ENCODE measurements at regions not wholly inside any gene's neighbourhood (a gene's known extent, or its start where the extent isn't known, plus 50 kb on each side); places are given as distances from the start of the nearest gene placed in this dataset.
"Not testable (repeated sequence)": the region's sequence is repeated elsewhere in the genome, so short reads cannot be mapped to it uniquely, and the experiment has no call there.

DNA sequence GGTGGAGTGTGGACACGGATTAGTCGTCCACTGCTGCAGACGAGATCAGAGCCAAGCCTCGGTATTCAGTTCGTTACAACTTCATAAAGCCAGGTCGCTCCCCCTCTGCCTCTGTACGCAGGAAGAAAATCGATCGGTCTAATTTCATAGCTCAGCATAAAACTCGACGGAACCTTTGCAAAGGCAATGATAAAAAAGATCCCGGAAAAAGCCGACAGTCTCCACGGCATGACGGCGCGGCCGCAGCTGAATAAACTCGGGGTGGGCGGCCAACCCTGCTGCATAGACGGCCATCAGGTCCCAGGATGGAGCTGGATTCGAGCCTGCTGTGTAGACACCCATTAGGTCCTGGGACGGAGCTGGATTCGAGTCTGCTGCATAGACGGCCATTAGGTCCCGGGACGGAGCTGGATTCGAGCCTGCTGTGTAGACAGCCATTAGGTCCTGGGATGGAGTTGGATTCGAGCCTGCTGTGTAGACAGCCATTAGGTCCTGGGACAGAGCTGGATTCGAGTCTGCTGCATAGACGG lies 113.8 kb upstream of the PPP2R3B start:
- DNase-seq (ENCODE audit: low spot score), result no peak

GRCh38 chrX:506341-506740 lies 119.6 kb upstream of the PPP2R3B start:
- DNase-seq (ENCODE audit: low spot score), result no peak

- DNase-seq (ENCODE audit: low spot score), result no peak
These were observed 121.5 kb upstream of the PPP2R3B start for GRCh38 chrX:508163-508562.

DNA sequence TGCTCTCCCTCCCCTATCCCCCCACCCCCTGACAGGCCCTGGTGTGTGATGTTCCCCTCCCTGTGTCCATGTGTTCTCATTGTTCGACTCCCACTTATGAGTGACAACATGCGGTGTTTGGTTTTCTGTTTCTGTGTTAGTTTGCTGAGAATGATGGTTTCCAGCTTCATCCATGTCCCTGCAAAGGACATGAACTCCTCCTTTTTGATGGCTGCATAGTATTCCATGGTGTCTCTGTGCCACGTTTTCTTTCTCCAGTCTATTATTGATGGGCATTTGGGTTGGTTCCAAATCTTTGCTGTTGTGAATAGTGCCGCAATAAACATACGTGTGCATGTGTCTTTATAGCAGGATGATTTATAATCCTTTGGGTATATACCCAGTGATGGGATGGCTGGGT lies 121.8 kb upstream of the SHOX start:
- not testable (repeated sequence) for DNase-seq (ENCODE audit: low spot score)

- DNase-seq (ENCODE audit: low spot score), result not testable (repeated sequence)
These were observed 119.5 kb upstream of the SHOX start for GRCh38 chrX:511089-511488.

- no peak for DNase-seq (ENCODE audit: low spot score)
These were observed 112.3 kb upstream of the SHOX start for GRCh38 chrX:518319-518718.

GRCh38 chrX:519741-520140 lies 110.8 kb upstream of the SHOX start:
- DNase-seq (ENCODE audit: low spot score), result no peak

DNA sequence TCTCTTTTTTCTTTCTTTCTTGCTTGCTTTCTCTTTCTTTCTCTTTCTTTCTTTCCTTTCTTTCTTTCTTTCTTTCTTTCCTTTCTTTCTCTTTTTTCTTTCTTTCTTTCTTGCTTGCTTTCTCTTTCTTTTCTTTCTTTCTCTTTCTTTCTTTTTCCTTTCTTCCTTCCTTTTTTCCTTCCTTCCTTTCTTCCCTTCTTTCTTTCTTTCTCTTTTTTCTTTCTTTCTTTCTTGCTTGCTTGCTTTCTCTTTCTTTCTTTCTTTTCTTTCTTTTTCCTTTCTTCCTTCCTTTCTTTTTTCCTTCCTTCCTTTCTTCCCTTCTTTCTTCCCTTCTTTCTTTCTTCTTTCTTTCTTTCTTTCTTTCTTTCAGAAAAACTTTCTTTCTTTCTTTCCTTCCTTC lies 108.1 kb upstream of the SHOX start:
- DNase-seq (ENCODE audit: low spot score), result no peak

GRCh38 chrX:525134-525533 lies 105.5 kb upstream of the SHOX start:
- DNase-seq (ENCODE audit: low spot score), result no peak

DNA sequence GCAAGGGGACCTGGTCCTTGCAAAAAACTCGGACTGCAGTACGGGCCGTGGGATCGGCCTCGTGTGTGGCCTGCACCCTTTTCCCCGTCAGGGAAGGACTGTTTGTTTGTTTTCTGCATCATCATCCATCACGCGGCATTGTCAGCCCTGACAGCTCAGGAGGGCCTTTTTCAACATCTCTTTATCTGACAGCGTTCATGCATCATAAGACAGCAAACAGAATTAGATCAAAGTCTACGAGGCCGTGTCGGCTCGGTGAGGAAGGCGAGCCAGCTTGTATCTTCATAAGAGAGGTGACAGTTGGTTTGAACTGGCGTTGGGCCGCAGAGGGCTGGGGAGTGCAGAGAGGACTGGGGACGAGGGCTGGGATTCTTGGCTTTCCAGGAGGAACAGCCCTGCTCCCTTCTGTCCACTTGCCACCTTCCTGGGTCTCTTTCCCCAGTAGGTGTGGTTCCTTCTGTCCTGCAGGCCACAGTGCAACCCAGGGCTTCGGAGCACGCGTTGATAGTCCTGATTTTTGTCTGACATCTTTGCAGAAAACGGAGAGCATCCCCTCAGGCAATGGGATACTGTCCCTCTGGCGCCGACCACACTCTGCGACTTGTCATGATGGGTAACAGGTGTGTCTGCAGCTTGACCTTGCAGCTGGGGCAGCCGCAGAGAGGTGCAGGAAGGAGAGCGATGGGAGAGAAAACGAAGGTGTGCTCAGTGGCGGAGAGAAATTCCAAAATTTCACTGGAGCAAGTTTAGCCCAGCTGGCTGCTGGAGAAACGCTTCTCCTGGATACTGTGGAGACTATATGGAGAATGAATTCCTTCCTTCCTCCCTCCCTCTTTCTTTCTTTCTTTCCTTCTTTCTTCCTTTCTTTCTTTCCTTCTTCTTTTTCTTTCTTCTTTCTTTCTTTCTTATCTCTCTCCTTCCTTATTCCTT lies 104.0 kb upstream of the SHOX start:
- DNase-seq (ENCODE audit: low spot score), result no peak

GRCh38 chrX:530726-531610 lies 99.6 kb upstream of the SHOX start:
- DNase-seq (ENCODE audit: low spot score), result no peak

DNA sequence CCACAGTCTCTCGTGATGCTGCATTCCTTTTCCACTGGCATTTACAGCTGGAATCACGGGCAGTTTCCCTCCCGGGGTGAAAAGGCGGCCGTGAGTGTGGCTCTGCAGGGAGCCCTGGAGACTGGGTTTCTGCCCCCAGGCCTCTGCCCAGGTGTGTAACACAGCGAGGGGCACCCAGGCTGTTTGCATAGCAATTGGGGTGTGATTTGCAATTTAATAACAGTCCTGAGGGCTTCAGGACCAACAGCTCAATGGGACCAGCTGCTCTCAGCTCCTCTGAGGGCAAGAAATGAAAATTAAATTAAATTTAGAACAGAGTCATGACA lies 99.0 kb upstream of the SHOX start:
- no peak for DNase-seq (ENCODE audit: low spot score)

GRCh38 chrX:534804-535203 lies 95.8 kb upstream of the SHOX start:
- no peak for DNase-seq (ENCODE audit: low spot score)

DNA sequence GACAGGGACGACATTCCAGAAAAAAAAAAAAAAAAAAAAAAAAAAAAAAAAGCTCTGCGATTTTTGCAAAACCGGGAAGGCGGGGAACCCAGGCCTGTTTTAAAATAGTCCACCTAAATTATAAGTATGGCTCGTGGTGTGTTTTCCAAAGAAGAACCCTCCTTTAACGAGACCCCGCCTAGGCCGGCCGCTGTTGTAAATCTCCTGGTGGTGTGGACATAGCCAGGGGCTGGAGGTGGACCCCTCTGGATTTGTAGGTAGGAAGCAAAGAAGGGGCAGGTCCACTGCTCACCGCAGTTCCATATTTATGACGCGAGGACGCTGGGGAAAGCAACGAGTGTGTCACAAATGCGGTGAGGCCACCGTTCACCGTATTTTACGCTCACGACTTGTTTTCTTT lies 94.0 kb upstream of the SHOX start:
- DNase-seq (ENCODE audit: low spot score), result no peak

DNA sequence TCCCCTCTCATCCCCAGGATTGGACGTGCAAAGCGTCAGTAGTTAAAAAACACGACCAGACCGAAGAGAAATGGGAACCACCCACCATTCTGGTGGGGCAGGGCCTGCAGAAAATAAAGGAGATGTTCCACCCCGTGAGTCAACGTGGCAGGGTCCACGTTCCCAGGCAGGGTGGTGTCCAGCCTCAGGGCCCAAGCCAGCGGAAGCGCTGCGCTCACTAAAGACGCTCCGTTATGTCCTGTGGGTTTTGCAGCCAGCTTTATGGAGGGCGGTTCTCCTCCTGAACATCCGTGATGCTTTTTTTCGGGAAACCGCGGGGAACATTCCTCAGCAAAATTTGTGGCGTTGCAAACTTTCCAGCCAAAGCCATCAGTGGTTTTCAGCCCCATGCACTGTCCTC lies 93.4 kb upstream of the SHOX start:
- DNase-seq (ENCODE audit: low spot score), result no peak

- DNase-seq (ENCODE audit: low spot score), result no peak
These were observed 92.3 kb upstream of the SHOX start for GRCh38 chrX:538311-538710.

- not testable (repeated sequence) for DNase-seq (ENCODE audit: low spot score)
These were observed 89.6 kb upstream of the SHOX start for GRCh38 chrX:541006-541405.

DNA sequence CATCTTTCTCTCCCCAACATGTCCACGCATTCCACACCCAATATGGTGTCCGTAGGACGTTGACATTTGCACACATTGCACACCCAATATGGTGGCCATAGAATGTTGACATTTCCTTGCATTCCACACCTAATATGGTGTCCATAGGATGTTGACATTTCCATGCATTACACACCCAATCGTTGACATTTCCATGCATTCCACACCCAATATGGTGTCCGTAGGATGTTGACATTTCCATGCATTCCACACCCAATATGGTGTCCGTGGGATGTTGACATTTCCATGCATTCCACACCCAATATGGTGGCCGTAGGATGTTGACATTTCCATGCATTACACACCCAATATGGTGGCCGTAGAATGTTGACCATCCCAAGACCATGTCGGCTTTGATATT lies 88.4 kb upstream of the SHOX start:
- no peak for DNase-seq (ENCODE audit: low spot score)

GRCh38 chrX:545452-545885 lies 85.1 kb upstream of the SHOX start:
- DNase-seq (ENCODE audit: low spot score), result peak; percentile 38

DNA sequence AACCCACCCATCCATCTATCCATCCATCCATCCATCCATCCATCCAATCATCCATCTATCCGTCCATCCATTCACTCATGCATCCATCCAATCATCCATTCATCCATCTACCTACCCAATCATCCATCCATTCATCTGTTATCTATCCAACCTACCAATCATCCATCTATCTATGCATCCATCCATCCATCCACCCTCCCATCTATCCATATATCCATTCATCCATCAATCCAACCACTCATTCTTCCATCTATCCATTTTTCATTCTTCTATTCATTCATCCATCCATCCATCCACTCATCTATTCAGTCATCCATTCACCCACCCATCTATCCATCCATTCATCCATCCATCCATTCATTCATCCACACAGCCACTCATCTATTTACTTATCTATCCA lies 80.1 kb upstream of the SHOX start:
- no peak for DNase-seq (ENCODE audit: low spot score)

DNA sequence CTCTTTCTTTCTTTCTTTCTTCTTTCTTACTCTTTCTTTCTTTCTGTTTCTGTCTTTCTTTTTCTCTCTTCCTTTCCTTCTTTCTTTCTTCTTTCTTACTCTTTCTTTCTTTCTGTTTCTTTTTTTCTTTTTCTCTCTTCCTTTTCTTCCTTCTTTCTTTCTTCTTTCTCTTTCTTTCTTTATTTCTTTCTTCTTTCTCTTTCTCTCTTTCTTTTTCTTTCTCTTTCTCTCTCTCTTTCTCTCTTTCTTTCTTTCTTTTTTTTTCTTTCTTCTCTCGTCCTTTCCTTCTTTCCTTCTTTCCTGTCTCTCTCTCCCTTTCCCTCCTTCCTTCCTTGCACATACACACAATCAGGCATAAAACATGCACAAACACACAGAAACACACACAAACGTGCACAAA lies 79.3 kb upstream of the SHOX start:
- DNase-seq (ENCODE audit: low spot score), result no peak

DNA sequence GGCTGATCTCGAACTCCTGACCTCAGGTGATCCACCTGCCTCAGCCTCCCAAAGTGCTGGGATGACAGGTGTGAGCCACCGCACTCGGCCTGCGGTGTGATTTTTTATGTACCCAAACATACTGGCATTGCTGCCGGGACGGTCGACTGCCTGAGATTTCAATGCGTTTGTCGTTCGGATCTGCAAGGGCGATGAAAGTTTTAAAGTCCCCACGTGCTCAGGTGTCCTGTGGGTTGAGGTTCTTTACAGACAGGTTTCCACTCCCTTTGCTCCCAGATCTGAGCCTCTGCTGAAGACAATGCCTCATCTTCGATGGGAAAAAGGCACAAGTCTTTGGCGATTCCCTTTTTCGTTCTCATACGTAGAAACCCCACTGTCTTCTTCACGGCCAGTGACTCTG lies 78.1 kb upstream of the SHOX start:
- no peak for DNase-seq (ENCODE audit: low spot score)

- DNase-seq (ENCODE audit: low spot score), result no peak
These were observed 76.3 kb upstream of the SHOX start for GRCh38 chrX:554271-554670.

All from ureter (tissue), 1 donor.